ENCODE measurements at regions not wholly inside any gene's neighbourhood (a gene's known extent, or its start where the extent isn't known, plus 50 kb on each side); places are given as distances from the start of the nearest gene placed in this dataset.
"Not testable (repeated sequence)": the region's sequence is repeated elsewhere in the genome, so short reads cannot be mapped to it uniquely, and the experiment has no call there.

GRCh38 chr5:164303646-164304215 lies 798.3 kb downstream of the MAT2B start:
- DNase-seq (ENCODE audit: low read depth, low spot score): no peak
- H3K27ac ChIP-seq: no peak overlapping the region

GRCh38 chr5:164306662-164307061 lies 801.2 kb downstream of the MAT2B start:
- no peak overlapping the region for H3K27ac ChIP-seq
- no peak for DNase-seq (ENCODE audit: low read depth, low spot score)

- H3K27ac ChIP-seq: no peak overlapping the region
- no peak for DNase-seq (ENCODE audit: low read depth, low spot score)
Observed at GRCh38 chr5:164312801-164313200, 807.4 kb downstream of the MAT2B start.

- H3K27ac ChIP-seq: no peak overlapping the region
- no peak for DNase-seq (ENCODE audit: low read depth, low spot score)
Observed at GRCh38 chr5:164317676-164318075, 812.3 kb downstream of the MAT2B start.

- H3K27ac ChIP-seq: no peak overlapping the region
- no peak for DNase-seq (ENCODE audit: low read depth, low spot score)
Observed at GRCh38 chr5:164319161-164319560, 813.7 kb downstream of the MAT2B start.

GRCh38 chr5:164324239-164324638 lies 818.8 kb downstream of the MAT2B start:
- no peak overlapping the region for H3K27ac ChIP-seq
- DNase-seq (ENCODE audit: low read depth, low spot score): no peak

- no peak overlapping the region for H3K27ac ChIP-seq
- no peak for DNase-seq (ENCODE audit: low read depth, low spot score)
Observed at GRCh38 chr5:164326219-164326618, 820.8 kb downstream of the MAT2B start.

- not testable (repeated sequence) for DNase-seq (ENCODE audit: low read depth, low spot score); H3K27ac ChIP-seq
Observed at GRCh38 chr5:164327166-164327565, 821.7 kb downstream of the MAT2B start.

- no peak overlapping the region for H3K27ac ChIP-seq
- no peak for DNase-seq (ENCODE audit: low read depth, low spot score)
Observed at GRCh38 chr5:164332349-164333196, 827.2 kb downstream of the MAT2B start.

- H3K27ac ChIP-seq: no peak overlapping the region
Observed at GRCh38 chr5:164335837-164336236, 830.4 kb downstream of the MAT2B start.

GRCh38 chr5:164336276-164336675 lies 830.9 kb downstream of the MAT2B start:
- no peak for DNase-seq (ENCODE audit: low read depth, low spot score)
- H3K27ac ChIP-seq: no peak overlapping the region

More at GRCh38 chr5:164335837-164336236, 830.4 kb downstream of the MAT2B start:
- peak; percentile 44 for DNase-seq (ENCODE audit: low read depth, low spot score)

GRCh38 chr5:164336906-164337305 lies 831.5 kb downstream of the MAT2B start:
- no peak overlapping the region for H3K27ac ChIP-seq
- DNase-seq (ENCODE audit: low read depth, low spot score): no peak

- H3K27ac ChIP-seq: no peak overlapping the region
- DNase-seq (ENCODE audit: low read depth, low spot score): no peak
Observed at GRCh38 chr5:164341056-164341619, 835.7 kb downstream of the MAT2B start.

GRCh38 chr5:164345173-164345849 lies 839.9 kb downstream of the MAT2B start:
- no peak overlapping the region for H3K27ac ChIP-seq
- no peak for DNase-seq (ENCODE audit: low read depth, low spot score)

GRCh38 chr5:164345853-164346252 lies 840.4 kb downstream of the MAT2B start:
- H3K27ac ChIP-seq: no peak overlapping the region
- no peak for DNase-seq (ENCODE audit: low read depth, low spot score)

GRCh38 chr5:164346785-164347630 lies 841.6 kb downstream of the MAT2B start:
- H3K27ac ChIP-seq: no peak overlapping the region
- DNase-seq (ENCODE audit: low read depth, low spot score): no peak

- no peak for DNase-seq (ENCODE audit: low read depth, low spot score)
- H3K27ac ChIP-seq: no peak overlapping the region
Observed at GRCh38 chr5:164350236-164350635, 844.8 kb downstream of the MAT2B start.

GRCh38 chr5:164351245-164351834 lies 845.9 kb downstream of the MAT2B start:
- H3K27ac ChIP-seq: no peak overlapping the region
- no peak for DNase-seq (ENCODE audit: low read depth, low spot score)

GRCh38 chr5:164352695-164353094 lies 847.3 kb downstream of the MAT2B start:
- H3K27ac ChIP-seq: no peak overlapping the region
- no peak for DNase-seq (ENCODE audit: low read depth, low spot score)

GRCh38 chr5:164353155-164353554 lies 847.7 kb downstream of the MAT2B start:
- DNase-seq (ENCODE audit: low read depth, low spot score): no peak
- no peak overlapping the region for H3K27ac ChIP-seq
